Progenitor cell of endocrine pancreas (in vitro differentiated cells): ENCODE measurements at regions not wholly inside any gene's neighbourhood (a gene's known extent, or its start where the extent isn't known, plus 50 kb on each side); places are given as distances from the start of the nearest gene placed in this dataset.

Source experiments
- DNase-seq: peaks from one replicate; pipeline ENCODE4 v3.0.0; 2021; ENCODE audit warnings: low spot score; ENCODE audit not compliant: unreplicated experiment
- H3K27ac Mint-ChIP-seq: 2 replicates; pipeline ENCODE4 v1.8.0; 2021; ENCODE audit warnings: mild to moderate bottlenecking, moderate library complexity, mixed read lengths
- H3K27me3 Mint-ChIP-seq: 2 replicates; pipeline ENCODE4 v1.8.0; 2021; ENCODE audit warnings: mixed read lengths
- H3K36me3 Mint-ChIP-seq: 2 replicates; pipeline ENCODE4 v1.8.0; 2022; ENCODE audit warnings: mixed read lengths; ENCODE audit not compliant: insufficient read depth
- H3K4me1 Mint-ChIP-seq: 2 replicates; pipeline ENCODE4 v1.8.0; 2021; ENCODE audit warnings: low read depth, mixed read lengths
- H3K4me3 Mint-ChIP-seq: 2 replicates; pipeline ENCODE4 v1.8.0; 2021; ENCODE audit warnings: low read depth, mild to moderate bottlenecking, moderate library complexity, mixed read lengths
- H3K9me3 Mint-ChIP-seq: 2 replicates; pipeline ENCODE4 v1.8.0; 2021; ENCODE audit warnings: low read depth, mixed read lengths
- CTCF ChIP-seq: fragments of 200-600 bp; sonication (generic); IDR thresholded peaks from one replicate; pipeline ENCODE4 v1.5.0; 2021; ENCODE audit warnings: antibody characterized with exemption, mild to moderate bottlenecking; ENCODE audit not compliant: unreplicated experiment

DNA sequence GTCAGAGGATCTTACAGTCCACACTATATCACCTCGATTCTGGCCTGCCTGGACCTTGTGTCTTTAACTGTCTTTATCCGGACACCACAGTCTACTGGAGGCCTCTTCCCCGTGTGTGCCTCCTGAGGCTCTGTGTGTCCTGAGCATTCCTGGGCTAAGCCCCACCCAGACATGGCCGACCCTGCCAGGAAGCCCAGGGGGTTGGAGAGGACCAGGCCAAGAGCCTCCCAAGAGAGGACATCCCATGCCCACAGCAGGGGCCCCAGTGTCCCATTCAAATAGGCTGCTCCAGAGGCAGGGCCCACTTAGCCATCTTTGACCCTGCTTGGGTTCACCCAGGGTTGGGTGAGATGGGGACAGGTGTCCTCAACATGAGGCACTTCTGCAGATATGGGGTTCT lies 84.7 kb upstream of the OTOS start:
- Mint-ChIP-seq H3K36me3 (no peaks in the 10 kb centered on the region), H3K27ac (no peak overlapping the region), H3K4me3 (no peak overlapping the region), H3K4me1 (peaks cover 4% of the 10 kb centered on the region), H3K9me3 (peaks cover 8% of the 10 kb centered on the region), H3K27me3 (peaks cover 31% of the 10 kb centered on the region)
- no peak for TF ChIP-seq CTCF
- peak; percentile 7 for DNase-seq

DNA sequence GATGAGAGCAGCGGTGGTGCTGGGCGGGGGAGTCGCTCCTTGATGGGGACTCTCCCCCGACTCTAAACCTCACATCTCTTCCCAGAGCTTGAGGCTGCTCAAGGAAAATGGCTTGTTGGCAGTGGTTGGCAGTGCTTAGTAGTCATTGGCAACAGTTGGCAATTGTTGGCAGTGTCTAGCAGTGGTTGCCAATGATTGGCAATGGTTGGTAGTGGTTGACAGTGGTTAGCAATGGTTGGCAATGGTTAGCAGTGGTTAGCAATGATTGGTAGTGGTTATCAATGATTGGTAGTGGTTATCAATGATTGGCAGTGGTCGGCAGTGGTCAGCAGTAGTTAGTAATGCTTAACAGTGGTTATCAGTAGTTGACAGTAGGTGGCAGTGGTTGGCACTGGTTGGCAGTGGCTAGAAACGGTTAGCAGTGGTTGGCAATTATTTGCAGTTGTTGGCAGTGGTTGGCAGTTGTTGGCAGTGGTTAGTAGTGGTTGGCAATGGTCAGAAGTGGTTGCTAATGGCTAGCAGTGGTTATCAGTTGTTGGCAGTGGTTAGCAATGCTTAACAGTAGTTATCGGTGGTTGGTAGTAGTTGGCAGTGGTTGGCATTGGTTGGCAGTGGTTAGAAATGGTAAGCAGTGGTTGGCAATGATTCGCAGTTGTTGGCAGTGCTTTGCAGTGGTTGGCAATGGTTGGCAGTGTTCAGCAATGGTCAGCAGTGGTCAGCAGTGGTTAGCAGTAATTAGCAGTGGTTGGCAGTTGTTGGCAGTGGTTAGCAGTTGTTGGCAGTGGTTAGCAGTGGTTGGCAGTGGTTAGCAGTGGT lies 85.4 kb upstream of the OTOS start:
- Mint-ChIP-seq H3K4me1 (no peaks in the 10 kb centered on the region), H3K4me3 (no peak overlapping the region), H3K27me3 (peaks cover 31% of the 10 kb centered on the region), H3K27ac (no peak overlapping the region), H3K36me3 (no peaks in the 10 kb centered on the region), H3K9me3 (peaks cover 8% of the 10 kb centered on the region)
- TF ChIP-seq CTCF: no peak
- peak; percentile 3 for DNase-seq

DNA sequence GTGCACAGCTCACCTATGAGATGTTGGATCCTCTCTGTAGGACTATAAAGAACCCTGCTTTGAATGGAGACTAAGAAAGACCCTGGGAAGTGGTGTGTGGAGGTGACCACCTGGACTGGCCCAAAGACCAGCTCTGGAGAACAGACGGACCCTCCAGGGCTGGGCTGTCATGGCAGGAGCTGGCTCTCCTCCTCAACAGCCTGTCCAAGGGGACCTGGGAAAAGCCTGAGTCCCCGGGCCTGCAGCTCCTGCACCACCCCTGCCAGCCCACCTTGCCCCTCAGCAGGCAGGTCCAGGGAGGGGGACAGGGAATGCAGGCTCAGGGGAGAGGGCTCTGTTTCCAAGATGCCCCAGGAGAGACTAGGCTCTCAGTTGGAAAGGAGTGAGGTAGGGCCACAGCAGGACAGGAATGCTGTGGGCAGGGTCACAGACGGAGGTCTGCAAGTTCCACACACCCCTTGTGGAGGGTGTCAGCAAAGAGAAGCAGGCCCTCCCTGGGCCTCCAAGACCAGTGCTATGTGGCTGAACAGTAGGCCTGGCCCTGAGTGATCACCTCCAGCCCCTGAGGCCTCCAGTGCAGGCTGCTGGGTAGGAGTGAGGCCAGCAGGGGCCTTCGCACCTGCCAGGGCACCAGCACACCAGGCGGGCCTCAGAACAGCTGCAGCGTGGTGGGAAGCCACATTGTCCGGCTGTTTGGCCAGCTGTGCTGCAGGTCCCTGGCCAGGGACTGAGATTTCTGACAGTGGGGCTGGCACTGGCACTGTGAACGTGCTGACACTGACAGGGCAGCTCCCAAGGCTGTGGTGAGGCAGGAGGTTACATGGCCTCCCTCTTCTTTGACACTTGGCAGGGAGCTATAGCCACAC lies 86.4 kb upstream of the OTOS start:
- peaks cover 34% of the 10 kb centered on the region for H3K27me3 Mint-ChIP-seq
- H3K4me3 Mint-ChIP-seq: no peak overlapping the region
- no peak for TF ChIP-seq CTCF
- peak; percentile 8 for DNase-seq
- H3K9me3 Mint-ChIP-seq: peaks cover 8% of the 10 kb centered on the region
- no peak overlapping the region for H3K27ac Mint-ChIP-seq
- H3K36me3 Mint-ChIP-seq: no peaks in the 10 kb centered on the region
- H3K4me1 Mint-ChIP-seq: no peaks in the 10 kb centered on the region

- Mint-ChIP-seq H3K27ac (peak overlapping the region; percentile 27), H3K4me3 (no peak overlapping the region), H3K36me3 (no peaks in the 10 kb centered on the region), H3K27me3 (peaks cover 30% of the 10 kb centered on the region), H3K9me3 (peaks cover 3% of the 10 kb centered on the region), H3K4me1 (no peaks in the 10 kb centered on the region)
- peak; percentile 3 for DNase-seq
- no peak for TF ChIP-seq CTCF
These were observed 87.3 kb upstream of the OTOS start for GRCh38 chr2:240227538-240228428.

GRCh38 chr2:240229005-240229404 lies 88.5 kb upstream of the OTOS start:
- H3K4me1 Mint-ChIP-seq: no peaks in the 10 kb centered on the region

More at GRCh38 chr2:240229005-240229404, 88.5 kb upstream of the OTOS start:
- peaks cover 3% of the 10 kb centered on the region for H3K9me3 Mint-ChIP-seq
- H3K36me3 Mint-ChIP-seq: no peaks in the 10 kb centered on the region
- no peak for DNase-seq
- H3K27me3 Mint-ChIP-seq: peaks cover 20% of the 10 kb centered on the region
- H3K4me3 Mint-ChIP-seq: no peak overlapping the region
- no peak for TF ChIP-seq CTCF
- no peak overlapping the region for H3K27ac Mint-ChIP-seq
